Muscle of back (tissue), 3 donors: ENCODE measurements at regions not wholly inside any gene's neighbourhood (a gene's known extent, or its start where the extent isn't known, plus 50 kb on each side); places are given as distances from the start of the nearest gene placed in this dataset.
"Not testable (repeated sequence)": the region's sequence is repeated elsewhere in the genome, so short reads cannot be mapped to it uniquely, and the experiment has no call there.

Experiments used
- DNase-seq, 3 donors: peaks; one replicate each; pipeline versions ENCODE4 v3.0.0 to v3.0.0-alpha.2; 2013

- not testable (repeated sequence) for DNase-seq
Measured at GRCh38 chr16:29578898-29579297, 72.7 kb upstream of the NPIPB12 start.

DNA sequence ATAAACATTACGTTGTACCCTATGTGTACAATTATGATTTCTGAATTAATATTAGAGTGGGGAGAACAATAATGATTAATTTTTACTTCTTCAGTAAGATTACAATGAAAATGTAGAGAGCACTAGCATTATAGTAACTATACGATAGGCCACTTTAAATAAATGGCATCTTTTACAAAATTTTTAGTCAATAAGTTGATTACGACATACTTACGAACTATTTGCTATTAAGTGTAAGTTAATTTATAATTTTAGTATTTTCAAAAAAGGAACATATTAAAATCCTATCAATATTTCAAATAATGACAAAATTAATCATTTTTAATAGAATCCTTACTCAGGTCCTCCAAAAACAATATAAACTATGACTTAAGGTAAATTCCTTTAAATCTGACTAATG is 75.6 kb upstream of the NPIPB12 start:
- DNase-seq: not testable (repeated sequence)

GRCh38 chr16:29591919-29592318 is 71.1 kb upstream of the SPN start:
- DNase-seq: not testable (repeated sequence)

- peak in 2 of 3 donors; percentile 40 to 43 for DNase-seq
Measured at GRCh38 chr16:29594269-29594925, 68.7 kb upstream of the SPN start.

- DNase-seq: peak; percentile 83 to 95 (median 86)
Measured at GRCh38 chr16:29594926-29595838, 67.9 kb upstream of the SPN start.

DNA sequence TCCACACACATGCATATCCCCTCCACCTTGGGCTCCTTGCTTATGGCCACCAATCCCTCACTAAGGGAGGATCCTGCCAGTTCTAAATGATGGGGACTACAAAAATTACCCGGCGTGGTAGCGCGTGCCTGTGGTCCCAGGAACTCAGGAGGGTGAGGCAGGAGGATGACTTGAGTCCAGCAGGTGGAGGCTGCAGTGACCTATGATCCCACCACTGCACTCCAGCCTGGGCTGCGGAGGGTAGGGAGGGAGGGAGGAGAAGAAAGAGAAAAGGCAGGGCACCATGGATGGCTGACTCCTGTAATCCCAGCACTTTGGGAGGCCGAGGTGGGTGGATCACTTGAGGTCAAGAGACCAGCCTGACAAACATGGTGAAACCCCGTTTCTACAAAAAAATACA is 66.0 kb upstream of the SPN start:
- DNase-seq: not testable (repeated sequence)

- not testable (repeated sequence) for DNase-seq
Measured at GRCh38 chr16:29600111-29601000, 62.7 kb upstream of the SPN start.

DNA sequence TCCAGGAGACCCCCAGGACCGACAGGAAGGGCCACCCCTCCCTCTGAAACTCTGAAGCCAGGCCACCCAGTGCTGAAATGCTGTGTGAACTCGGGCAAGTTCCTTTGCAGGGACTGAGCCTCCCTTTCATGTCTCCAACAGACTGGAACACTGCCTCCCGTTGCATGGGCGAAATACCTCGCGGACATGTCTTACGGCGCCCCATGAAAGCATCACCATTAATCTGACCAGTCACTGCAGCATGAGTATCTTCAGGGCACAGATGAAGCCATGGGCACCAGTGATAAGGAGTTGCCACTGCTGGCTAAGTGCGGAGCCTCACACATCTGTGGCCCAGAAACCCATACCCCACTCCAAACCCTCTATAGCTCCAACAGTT is 60.8 kb upstream of the SPN start:
- DNase-seq: not testable (repeated sequence)

GRCh38 chr16:29602683-29603088 is 60.4 kb upstream of the SPN start:
- DNase-seq: not testable (repeated sequence)

DNA sequence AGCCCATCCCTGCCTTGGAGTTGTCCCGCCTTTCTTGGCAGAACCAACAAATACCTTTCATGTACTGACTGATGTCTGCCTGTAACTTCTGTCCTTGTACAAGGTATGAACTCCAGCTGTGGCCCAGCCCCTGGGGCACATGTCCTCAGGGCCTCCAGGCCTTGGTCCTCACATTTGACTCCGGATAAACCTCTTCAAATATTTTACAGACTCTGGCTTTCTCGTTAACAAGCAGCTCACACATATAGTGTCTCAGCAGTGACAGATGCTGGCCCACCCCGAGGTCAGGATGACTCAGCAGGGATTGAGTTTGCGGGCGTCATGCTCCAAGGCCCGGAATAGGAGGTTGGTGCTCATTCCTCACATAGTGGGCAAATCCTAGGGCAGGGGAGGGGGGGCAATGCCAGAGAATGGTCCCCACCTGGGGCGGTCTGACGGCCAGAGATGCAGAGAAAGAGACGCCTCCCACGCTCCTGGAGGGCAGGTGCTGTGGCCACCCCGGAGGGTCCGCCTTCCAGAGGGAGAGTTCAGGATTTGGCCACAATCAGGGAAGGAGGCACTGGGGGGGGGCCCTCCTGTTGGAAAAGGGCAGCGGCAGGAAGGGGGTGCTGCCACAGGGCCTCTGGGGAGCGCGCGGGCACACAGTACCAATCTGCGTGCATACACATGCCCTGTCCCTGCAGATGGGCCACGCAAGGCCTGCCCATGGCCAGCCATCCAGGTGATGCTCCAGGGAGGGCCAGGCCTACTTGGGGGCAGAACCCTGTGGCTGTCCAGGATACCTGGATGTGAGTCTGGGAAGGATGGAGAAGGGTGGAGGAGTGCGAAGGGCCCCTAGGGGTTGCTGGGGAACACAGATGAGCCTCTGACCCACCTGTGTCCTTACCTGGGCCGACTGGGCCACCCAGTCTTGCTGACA is 58.2 kb upstream of the SPN start:
- peak in 2 of 3 donors; percentile 37 to 43 for DNase-seq

DNA sequence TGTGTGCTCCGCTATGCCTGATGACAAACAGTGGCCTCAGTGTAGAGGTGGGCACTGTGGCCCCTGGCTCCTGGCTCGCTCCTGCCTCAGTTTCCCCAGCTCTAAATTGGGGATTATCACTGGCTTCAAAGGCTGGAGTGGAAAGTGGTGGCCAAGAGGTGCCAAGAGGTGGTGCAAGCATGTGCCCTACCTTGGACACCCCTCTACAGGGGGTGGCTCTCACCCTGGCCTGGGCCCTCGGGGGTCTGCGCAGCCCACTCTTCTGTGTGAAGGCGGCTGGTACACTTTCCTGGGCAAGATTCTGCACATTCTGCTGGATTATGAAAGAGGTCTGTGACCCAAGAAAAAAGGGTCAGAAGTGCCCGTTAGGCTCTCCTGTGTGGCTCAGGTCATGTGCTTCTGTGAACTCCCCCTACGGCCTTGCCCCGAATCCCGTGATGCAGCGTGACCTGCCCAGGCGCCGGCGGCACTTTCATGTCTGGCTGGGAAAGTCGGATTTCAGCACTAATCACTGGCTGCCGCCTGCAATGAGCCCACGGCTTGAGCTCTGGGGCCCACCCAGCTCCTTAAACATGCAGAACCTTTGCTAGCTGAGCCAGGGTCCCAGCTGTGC is 57.3 kb upstream of the SPN start:
- DNase-seq: not testable (repeated sequence)

GRCh38 chr16:29606669-29607427 is 56.2 kb upstream of the SPN start:
- not testable (repeated sequence) for DNase-seq

GRCh38 chr16:29607428-29607823 is 55.6 kb upstream of the SPN start:
- DNase-seq: not testable (repeated sequence)

DNA sequence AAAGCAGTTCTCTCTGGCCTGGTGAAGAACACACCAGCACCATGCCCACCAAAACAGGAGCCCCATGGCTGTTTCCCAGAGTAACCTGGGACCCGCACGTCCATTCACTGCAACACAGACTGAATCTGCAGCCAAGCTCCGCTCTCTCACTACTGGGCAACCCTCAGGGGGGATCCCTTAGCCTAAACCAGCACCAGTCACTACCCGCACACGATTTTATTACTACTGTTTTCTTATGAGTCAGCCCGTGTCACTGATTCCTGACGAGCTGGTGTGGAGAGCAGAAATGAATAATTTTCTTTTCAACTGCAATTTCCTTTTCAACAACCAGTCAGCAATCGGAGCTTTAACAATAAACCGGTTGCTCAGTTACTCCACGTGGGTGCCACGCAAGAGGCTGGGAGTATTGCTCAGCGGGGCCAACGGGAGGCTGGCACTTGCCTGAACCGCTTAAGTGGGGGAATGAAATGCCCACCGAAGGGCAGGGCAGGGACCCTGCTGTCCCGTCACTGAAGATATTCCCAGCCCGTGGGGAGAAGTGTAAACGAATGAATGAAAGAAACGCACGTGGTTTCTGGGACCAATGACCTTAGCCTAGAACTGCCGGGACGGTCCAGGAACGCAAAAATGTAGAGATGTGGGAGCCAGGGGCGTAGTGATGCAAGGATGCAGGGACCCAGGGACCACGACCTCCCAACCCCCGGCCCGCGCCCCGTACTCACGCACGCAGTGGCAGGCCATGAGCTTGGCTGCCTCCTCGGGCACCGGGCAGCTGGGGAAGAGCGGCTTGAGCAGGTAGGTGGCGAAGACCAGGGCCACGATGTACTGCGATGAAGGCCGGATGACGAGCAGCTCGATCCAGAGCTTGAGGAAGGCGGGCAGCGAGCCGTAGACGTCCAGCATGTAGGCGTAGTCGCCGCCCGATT is 50.4 kb upstream of the SPN start:
- DNase-seq: peak in 1 of 3 donors; percentile 54
